Stimulated activated naive CD8-positive, alpha-beta T cell treated with anti-CD3 and anti-CD28 coated beads, Interleukin-15, Interleukin-2, amounts not matched to agents 100 ng/mL and 50 ng/mL, for 24 hours (primary cell): ENCODE measurements at regions not wholly inside any gene's neighbourhood (a gene's known extent, or its start where the extent isn't known, plus 50 kb on each side); places are given as distances from the start of the nearest gene placed in this dataset.

Source experiments
- H3K27ac Mint-ChIP-seq: one replicate; pipeline ENCODE4 v1.8.0; 2021; ENCODE audit warnings: mild to moderate bottlenecking, mixed read lengths
- H3K27me3 Mint-ChIP-seq: one replicate; pipeline ENCODE4 v1.8.0; 2021; ENCODE audit warnings: mixed read lengths
- H3K36me3 Mint-ChIP-seq: one replicate; pipeline ENCODE4 v1.8.0; 2021; ENCODE audit warnings: low read depth, mixed read lengths
- H3K4me1 Mint-ChIP-seq: one replicate; pipeline ENCODE4 v1.8.0; 2021; ENCODE audit warnings: low read depth, mixed read lengths
- H3K4me3 Mint-ChIP-seq: one replicate; pipeline ENCODE4 v1.8.0; 2021; ENCODE audit warnings: mild to moderate bottlenecking, mixed read lengths
- H3K9me3 Mint-ChIP-seq: one replicate; pipeline ENCODE4 v1.8.0; 2021; ENCODE audit warnings: mixed read lengths

DNA sequence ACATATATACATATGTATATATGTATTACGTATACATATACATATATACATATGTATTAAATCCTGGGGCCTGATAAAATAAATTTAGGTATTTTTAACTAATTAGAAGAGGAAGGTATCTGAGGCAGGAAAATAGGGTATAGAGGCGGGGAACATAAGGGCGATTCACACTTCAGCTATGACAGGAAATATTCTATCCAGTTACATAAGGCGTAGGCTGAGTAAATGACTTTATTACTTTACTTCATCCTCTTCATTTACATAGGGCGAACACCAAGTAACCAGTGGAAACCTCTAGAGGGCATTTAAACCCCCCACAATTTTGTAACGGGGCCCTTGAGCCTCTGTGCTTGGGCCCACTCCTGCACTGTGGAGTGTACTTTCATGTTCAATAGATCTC, 167.5 kb downstream of the SOCS6 start:
- H3K27ac Mint-ChIP-seq: no peak overlapping the region
- H3K9me3 Mint-ChIP-seq: no peaks in the 10 kb centered on the region
- no peaks in the 10 kb centered on the region for H3K4me1 Mint-ChIP-seq
- peaks cover 9% of the 10 kb centered on the region for H3K27me3 Mint-ChIP-seq
- no peak overlapping the region for H3K4me3 Mint-ChIP-seq
- no peaks in the 10 kb centered on the region for H3K36me3 Mint-ChIP-seq

DNA sequence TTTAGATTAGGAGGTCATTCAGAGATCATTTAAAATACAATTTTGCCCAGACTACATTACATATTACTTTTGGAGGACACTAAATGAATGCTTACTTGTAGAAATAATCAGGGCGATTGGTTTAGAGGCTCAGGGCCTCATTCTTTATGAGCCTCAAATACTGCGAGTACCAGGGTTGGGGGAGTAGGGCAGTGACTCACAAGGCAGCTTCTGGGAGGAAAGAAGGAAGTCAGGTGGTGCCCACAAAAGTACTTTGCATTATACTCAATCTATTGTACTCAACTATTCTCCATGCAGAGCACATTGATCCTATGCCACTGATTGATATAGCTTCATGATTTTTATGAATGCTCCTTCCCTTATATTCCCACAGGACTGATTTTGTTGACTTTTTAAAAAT, 166.9 kb downstream of the SOCS6 start:
- Mint-ChIP-seq H3K27me3 (peaks cover 10% of the 10 kb centered on the region), H3K36me3 (no peaks in the 10 kb centered on the region), H3K4me1 (no peaks in the 10 kb centered on the region), H3K4me3 (no peak overlapping the region), H3K27ac (no peak overlapping the region), H3K9me3 (no peaks in the 10 kb centered on the region)

DNA sequence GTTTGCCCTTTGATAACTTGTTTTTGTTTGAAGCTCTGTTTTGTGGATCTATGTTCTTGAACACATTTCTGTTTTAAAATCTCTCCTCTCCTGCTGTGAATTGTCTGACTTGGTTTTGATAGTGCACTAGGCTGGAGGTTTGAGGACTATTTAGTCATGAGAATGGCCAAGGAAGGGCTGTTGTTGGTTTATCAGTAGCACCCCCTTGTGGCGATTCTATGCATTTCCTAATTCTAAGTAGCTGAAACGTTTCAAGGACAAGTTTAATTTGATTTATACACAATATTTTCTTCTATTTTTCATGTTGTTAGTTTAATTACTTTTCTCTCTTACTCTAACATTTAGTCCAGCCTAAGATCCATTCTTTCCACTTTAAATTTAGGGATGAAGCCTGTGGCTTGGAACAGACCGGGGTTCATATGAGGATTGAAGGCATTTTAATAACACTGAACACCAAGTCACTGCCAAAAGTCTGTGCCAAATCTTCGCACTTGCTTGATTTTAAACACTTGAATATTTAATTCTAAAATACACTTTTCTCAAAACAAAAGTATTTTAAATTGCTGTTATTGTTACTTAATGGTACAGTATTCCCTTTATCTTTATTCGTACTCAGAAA, 166.0 kb downstream of the SOCS6 start:
- Mint-ChIP-seq H3K27me3 (peaks cover 5% of the 10 kb centered on the region), H3K36me3 (no peaks in the 10 kb centered on the region), H3K9me3 (no peaks in the 10 kb centered on the region), H3K4me1 (no peaks in the 10 kb centered on the region), H3K4me3 (no peak overlapping the region), H3K27ac (no peak overlapping the region)

DNA sequence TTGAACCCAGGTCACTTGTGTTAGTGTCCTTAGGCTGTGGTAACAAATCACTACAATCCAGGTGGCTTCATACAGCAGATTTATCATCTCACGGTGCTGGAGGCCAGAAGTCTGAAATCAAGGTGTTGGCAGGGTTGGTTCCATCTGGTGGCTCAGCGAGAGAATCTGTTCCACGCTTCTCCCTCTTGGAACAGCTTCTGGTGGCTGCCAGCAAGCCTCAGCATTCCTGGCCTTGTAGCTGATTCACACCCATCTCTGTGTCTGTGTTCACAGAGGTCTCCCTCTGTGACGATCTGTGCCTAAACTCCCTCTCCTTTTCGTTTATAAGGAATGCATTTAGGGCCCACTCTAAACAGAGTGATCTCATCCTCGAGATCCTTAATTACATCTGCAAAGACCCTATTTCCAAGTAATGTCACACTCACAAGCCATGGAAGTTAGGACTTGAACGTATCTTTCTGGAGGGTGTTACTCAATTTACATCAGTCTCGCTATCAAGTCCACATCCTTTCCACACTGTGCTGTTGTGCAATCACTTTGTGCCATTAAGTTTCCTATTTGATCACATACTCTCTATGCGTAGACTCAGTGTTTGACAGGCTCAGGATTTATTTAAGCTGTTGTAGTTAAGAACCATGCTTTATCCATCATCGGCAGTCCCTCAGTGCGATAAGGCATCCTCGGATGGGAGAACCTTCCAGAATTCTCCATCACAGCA, 164.4 kb downstream of the SOCS6 start:
- no peak overlapping the region for H3K27ac Mint-ChIP-seq
- H3K27me3 Mint-ChIP-seq: peaks cover 5% of the 10 kb centered on the region
- no peaks in the 10 kb centered on the region for H3K9me3 Mint-ChIP-seq
- H3K4me1 Mint-ChIP-seq: no peaks in the 10 kb centered on the region
- H3K36me3 Mint-ChIP-seq: no peaks in the 10 kb centered on the region
- no peak overlapping the region for H3K4me3 Mint-ChIP-seq

DNA sequence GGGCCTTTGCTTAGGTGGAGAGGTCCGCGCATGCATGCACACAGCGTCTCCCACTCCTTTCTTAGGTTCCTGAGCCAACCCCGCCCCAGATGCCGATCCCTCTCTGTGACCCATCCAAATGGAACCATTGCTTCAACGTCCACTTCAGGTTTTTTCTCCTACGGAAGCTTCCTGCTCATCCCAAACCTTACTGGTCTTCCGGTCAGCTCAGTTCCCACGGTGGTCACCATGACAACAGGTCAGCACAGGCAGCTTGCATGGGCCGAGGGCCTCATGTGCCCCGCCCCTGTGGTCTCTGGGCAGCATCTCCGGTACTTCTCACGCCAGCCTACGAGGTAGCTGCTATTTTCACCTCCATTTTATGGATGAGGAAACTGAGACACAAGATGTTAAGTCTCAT, 163.7 kb downstream of the SOCS6 start:
- peaks cover 5% of the 10 kb centered on the region for H3K27me3 Mint-ChIP-seq
- H3K27ac Mint-ChIP-seq: no peak overlapping the region
- H3K4me1 Mint-ChIP-seq: no peaks in the 10 kb centered on the region
- no peaks in the 10 kb centered on the region for H3K36me3 Mint-ChIP-seq
- no peak overlapping the region for H3K4me3 Mint-ChIP-seq
- no peaks in the 10 kb centered on the region for H3K9me3 Mint-ChIP-seq

GRCh38 chr18:70450426-70451253, 161.8 kb downstream of the SOCS6 start:
- Mint-ChIP-seq H3K36me3 (no peaks in the 10 kb centered on the region), H3K27me3 (peaks cover 5% of the 10 kb centered on the region), H3K9me3 (no peaks in the 10 kb centered on the region), H3K4me3 (no peak overlapping the region), H3K4me1 (no peaks in the 10 kb centered on the region), H3K27ac (no peak overlapping the region)

DNA sequence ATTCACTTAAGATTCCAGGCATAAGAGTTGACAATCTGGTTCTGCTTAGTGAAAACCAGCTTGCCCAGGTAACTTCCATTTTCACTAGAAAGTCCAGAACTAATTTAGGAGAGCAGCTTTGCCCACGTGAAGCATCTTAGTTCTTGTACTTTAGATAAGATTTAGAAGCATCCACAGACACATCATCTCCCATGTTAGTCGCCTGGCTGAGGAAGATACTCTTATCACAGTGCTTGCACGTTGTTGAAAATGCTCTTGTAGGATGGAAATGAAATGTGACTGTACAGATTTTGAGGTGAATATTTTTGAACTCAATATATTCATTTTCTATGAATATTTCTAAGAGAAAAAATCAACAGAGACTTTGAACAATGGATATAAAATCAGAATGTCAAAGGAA, 159.7 kb downstream of the SOCS6 start:
- peaks cover 5% of the 10 kb centered on the region for H3K27me3 Mint-ChIP-seq
- H3K9me3 Mint-ChIP-seq: peaks cover 8% of the 10 kb centered on the region
- no peaks in the 10 kb centered on the region for H3K4me1 Mint-ChIP-seq
- no peaks in the 10 kb centered on the region for H3K36me3 Mint-ChIP-seq
- no peak overlapping the region for H3K27ac Mint-ChIP-seq
- no peak overlapping the region for H3K4me3 Mint-ChIP-seq

DNA sequence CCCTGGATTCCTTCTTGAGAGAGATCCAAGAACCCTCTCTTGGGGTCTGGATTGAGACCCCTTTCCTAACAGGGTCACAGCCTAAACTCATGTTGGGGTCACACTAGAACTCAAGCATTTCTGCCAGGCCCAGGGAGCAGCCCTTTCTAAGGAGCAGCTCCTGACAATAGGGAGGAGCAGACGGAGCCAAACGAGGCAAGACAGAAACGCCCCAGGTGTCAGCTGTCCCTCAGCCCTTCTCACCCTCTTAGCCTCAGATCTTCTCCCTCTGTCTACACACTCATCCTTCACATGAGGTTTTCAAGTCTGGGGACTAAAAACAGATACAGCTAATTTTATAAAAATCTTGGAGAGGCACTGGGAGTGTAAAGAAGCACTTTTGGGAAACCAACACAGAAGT, 157.2 kb downstream of the SOCS6 start:
- Mint-ChIP-seq H3K9me3 (peaks cover 20% of the 10 kb centered on the region), H3K27me3 (peaks cover 2% of the 10 kb centered on the region), H3K4me1 (no peaks in the 10 kb centered on the region), H3K36me3 (no peaks in the 10 kb centered on the region), H3K27ac (no peak overlapping the region), H3K4me3 (no peak overlapping the region)

GRCh38 chr18:70442933-70443332, 154.1 kb downstream of the SOCS6 start:
- Mint-ChIP-seq H3K9me3 (peaks cover 20% of the 10 kb centered on the region), H3K4me3 (no peak overlapping the region), H3K27me3 (peaks cover 4% of the 10 kb centered on the region), H3K27ac (no peak overlapping the region), H3K4me1 (no peaks in the 10 kb centered on the region), H3K36me3 (no peaks in the 10 kb centered on the region)

DNA sequence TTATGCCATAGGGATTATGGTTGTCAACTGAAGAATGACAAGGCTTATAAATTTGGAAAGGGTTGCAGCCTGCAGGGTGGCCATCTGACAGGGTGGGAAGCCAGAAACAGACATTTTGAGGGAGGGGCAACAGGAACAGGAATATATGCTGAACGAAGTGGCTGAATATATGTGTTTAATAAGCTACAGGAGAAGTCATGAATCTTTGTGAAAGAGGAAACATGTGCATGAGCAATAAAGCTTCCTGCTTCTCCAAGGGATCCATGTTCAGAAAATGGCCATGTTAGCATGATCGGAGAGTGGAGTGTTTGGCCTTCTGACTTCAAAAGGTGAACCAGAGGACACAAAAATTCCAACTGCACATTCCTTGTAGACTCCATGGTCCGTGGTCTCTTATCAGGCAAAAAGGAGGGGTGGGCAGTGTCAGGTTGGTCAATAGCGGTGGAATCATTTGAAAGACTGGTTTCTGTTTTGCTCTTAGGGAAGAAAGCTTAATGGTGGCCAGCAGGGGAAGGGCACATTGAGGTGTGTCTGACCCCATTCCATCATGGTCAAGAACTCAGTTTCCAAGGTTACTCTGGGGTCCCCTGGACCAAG, 144.1 kb downstream of the SOCS6 start:
- H3K9me3 Mint-ChIP-seq: no peaks in the 10 kb centered on the region
- H3K27me3 Mint-ChIP-seq: no peaks in the 10 kb centered on the region
- H3K36me3 Mint-ChIP-seq: no peaks in the 10 kb centered on the region
- H3K4me1 Mint-ChIP-seq: no peaks in the 10 kb centered on the region
- H3K4me3 Mint-ChIP-seq: no peak overlapping the region
- H3K27ac Mint-ChIP-seq: no peak overlapping the region

DNA sequence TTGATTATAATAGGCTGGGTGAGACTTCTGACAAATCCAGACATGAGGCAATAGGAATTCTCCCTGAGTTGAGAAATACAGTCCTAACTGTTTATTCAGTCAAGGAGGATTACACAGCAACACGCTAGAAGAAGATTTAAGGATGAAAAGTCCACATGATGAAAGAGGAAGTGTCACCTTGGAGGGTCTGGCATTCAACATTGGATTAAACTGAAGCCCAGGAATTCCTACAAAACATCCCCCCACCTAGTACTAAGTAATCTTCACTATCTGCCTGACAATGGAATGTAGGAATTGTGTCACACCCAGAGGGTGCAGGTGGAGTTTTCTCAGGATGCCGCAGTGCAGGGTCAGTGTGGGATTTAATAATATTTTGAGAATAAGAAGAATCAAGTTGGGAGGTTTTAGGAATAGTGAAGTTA, 142.4 kb downstream of the SOCS6 start:
- no peaks in the 10 kb centered on the region for H3K9me3 Mint-ChIP-seq
- no peak overlapping the region for H3K27ac Mint-ChIP-seq
- no peaks in the 10 kb centered on the region for H3K27me3 Mint-ChIP-seq
- H3K4me1 Mint-ChIP-seq: no peaks in the 10 kb centered on the region
- no peaks in the 10 kb centered on the region for H3K36me3 Mint-ChIP-seq
- H3K4me3 Mint-ChIP-seq: no peak overlapping the region

- no peaks in the 10 kb centered on the region for H3K4me1 Mint-ChIP-seq
- H3K4me3 Mint-ChIP-seq: no peak overlapping the region
- no peaks in the 10 kb centered on the region for H3K27me3 Mint-ChIP-seq
- no peaks in the 10 kb centered on the region for H3K36me3 Mint-ChIP-seq
- no peak overlapping the region for H3K27ac Mint-ChIP-seq
- no peaks in the 10 kb centered on the region for H3K9me3 Mint-ChIP-seq
Measured at GRCh38 chr18:70430501-70431173, 141.8 kb downstream of the SOCS6 start.

DNA sequence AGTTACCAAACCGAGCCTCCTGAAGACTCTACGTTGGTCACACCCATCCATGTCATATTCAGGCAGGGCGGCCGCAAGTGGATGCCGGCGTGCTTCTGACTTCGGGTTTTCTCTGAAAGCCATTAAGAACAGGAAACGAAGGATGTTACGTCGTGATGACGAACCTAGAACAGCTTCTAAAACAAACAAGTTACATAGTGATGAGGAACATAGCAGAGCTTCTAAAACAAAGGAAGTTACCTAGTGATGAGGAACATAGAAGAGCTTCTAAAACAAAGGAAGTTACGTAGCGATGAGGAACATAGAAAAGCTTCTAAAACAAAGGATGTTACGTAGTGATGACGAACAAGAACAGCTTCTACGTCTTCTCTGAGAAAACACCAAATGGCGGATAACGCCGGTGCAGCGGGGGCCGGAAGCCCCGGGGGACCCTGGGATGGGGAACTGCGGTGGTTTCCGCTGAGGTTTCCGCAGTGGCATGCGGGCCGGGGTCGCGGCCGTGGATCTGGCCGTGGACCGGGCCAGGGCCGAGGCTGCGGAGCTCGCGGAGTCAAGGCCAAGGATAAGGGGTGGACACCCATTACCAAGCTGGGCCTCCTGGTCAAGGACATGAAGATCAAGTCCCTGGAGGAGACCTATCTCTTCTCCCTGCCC, 141.1 kb downstream of the SOCS6 start:
- H3K27ac Mint-ChIP-seq: no peak overlapping the region
- H3K4me1 Mint-ChIP-seq: no peaks in the 10 kb centered on the region
- H3K4me3 Mint-ChIP-seq: no peak overlapping the region
- no peaks in the 10 kb centered on the region for H3K36me3 Mint-ChIP-seq
- H3K9me3 Mint-ChIP-seq: no peaks in the 10 kb centered on the region
- no peaks in the 10 kb centered on the region for H3K27me3 Mint-ChIP-seq

- Mint-ChIP-seq H3K27me3 (no peaks in the 10 kb centered on the region), H3K9me3 (no peaks in the 10 kb centered on the region), H3K27ac (no peak overlapping the region), H3K4me1 (no peaks in the 10 kb centered on the region), H3K36me3 (no peaks in the 10 kb centered on the region), H3K4me3 (no peak overlapping the region)
Measured at GRCh38 chr18:70428439-70428838, 139.6 kb downstream of the SOCS6 start.
